Right atrium auricular region (tissue), 2 donors: ENCODE measurements at regions not wholly inside any gene's neighbourhood (a gene's known extent, or its start where the extent isn't known, plus 50 kb on each side); places are given as distances from the start of the nearest gene placed in this dataset.
A peak's percentile ranks its signal among the peaks of the same experiment; 100 is the strongest.

Experiments used
- DNase-seq: peaks from one replicate; pipeline ENCODE4 v3.0.0-alpha.2; 2019; ENCODE audit warnings: low spot score
- H3K27ac ChIP-seq, 2 donors: fragments of 200-600 bp; sonication (generic); 1 replicate in 1 of 2; 2 replicates in 1 of 2; pipeline ENCODE4 v1.5.1; 2016 to 2019
- H3K27me3 ChIP-seq, 2 donors: fragments of 200-600 bp; sonication (generic); one replicate each; pipeline versions ENCODE4 v1.5.1 to v1.6.0; 2017 to 2019
- H3K36me3 ChIP-seq: fragments of 200-600 bp; sonication (generic); one replicate; pipeline ENCODE4 v1.5.1; 2016
- H3K4me1 ChIP-seq, 2 donors: fragments of 200-600 bp; sonication (generic); one replicate each; pipeline versions ENCODE4 v1.5.1 to v1.6.0; 2017 to 2019
- H3K4me3 ChIP-seq, 2 donors: fragments of 200-600 bp; sonication (generic); 1 replicate in 1 of 2; 2 replicates in 1 of 2; pipeline ENCODE4 v1.5.1; 2017 to 2019; ENCODE audit warnings: mild to moderate bottlenecking in 1 of 2, moderate library complexity in 1 of 2
- H3K9me3 ChIP-seq, 2 donors: fragments of 200-600 bp; sonication (generic); one replicate each; pipeline ENCODE4 v1.5.1; 2019
- CTCF ChIP-seq, 2 donors: fragments of 200-600 bp; sonication (generic); IDR thresholded peaks; one replicate each; pipeline ENCODE4 v1.5.1; 2019; ENCODE audit warnings: antibody characterized with exemption in 2 of 2

GRCh38 chr6:149127212-149127611 lies 190.3 kb upstream of the TAB2 start:
- no peak for TF ChIP-seq CTCF (IDR thresholded peaks at IDR 0.05)
- no peaks in the 10 kb centered on the region for H3K36me3 ChIP-seq
- no peaks in the 10 kb centered on the region for H3K27me3 ChIP-seq
- no peaks in the 10 kb centered on the region for H3K9me3 ChIP-seq
- DNase-seq, result no peak
- no peaks in the 10 kb centered on the region for H3K4me1 ChIP-seq
- no peak overlapping the region for H3K4me3 ChIP-seq
- H3K27ac ChIP-seq, result no peak overlapping the region

- Histone ChIP-seq H3K36me3 (no peaks in the 10 kb centered on the region), H3K4me1 (no peaks in the 10 kb centered on the region), H3K27ac (no peak overlapping the region), H3K27me3 (no peaks in the 10 kb centered on the region), H3K4me3 (no peak overlapping the region), H3K9me3 (no peaks in the 10 kb centered on the region)
- DNase-seq, result no peak
- no peak for TF ChIP-seq CTCF (IDR thresholded peaks at IDR 0.05)
These were observed 188.9 kb upstream of the TAB2 start for GRCh38 chr6:149128489-149129145.

- TF ChIP-seq CTCF (IDR thresholded peaks at IDR 0.05), result no peak
- H3K9me3 ChIP-seq, result no peaks in the 10 kb centered on the region
- H3K27ac ChIP-seq, result peak overlapping the region in 1 of 2 donors; percentile 12
- no peaks in the 10 kb centered on the region for H3K27me3 ChIP-seq
- DNase-seq, result peak; percentile 70
- no peaks in the 10 kb centered on the region for H3K36me3 ChIP-seq
- no peak overlapping the region for H3K4me3 ChIP-seq
- no peaks in the 10 kb centered on the region for H3K4me1 ChIP-seq
These were observed 188.0 kb upstream of the TAB2 start for GRCh38 chr6:149129371-149130077.

- no peak for TF ChIP-seq CTCF (IDR thresholded peaks at IDR 0.05)
- Histone ChIP-seq H3K27ac (peak overlapping the region in 1 of 2 donors; percentile 12), H3K4me3 (no peak overlapping the region), H3K27me3 (no peaks in the 10 kb centered on the region), H3K9me3 (no peaks in the 10 kb centered on the region), H3K4me1 (no peaks in the 10 kb centered on the region), H3K36me3 (no peaks in the 10 kb centered on the region)
- no peak for DNase-seq
These were observed 187.4 kb upstream of the TAB2 start for GRCh38 chr6:149130090-149130489.

- TF ChIP-seq CTCF (IDR thresholded peaks at IDR 0.05), result no peak
- H3K27me3 ChIP-seq, result no peaks in the 10 kb centered on the region
- H3K4me3 ChIP-seq, result no peak overlapping the region
- H3K27ac ChIP-seq, result peak overlapping the region in 1 of 2 donors; percentile 23
- H3K4me1 ChIP-seq, result no peaks in the 10 kb centered on the region
- no peak for DNase-seq
- no peaks in the 10 kb centered on the region for H3K9me3 ChIP-seq
- no peaks in the 10 kb centered on the region for H3K36me3 ChIP-seq
These were observed 187.0 kb upstream of the TAB2 start for GRCh38 chr6:149130508-149130907.
